ENCODE measurements at regions not wholly inside any gene's neighbourhood (a gene's known extent, or its start where the extent isn't known, plus 50 kb on each side); places are given as distances from the start of the nearest gene placed in this dataset.

DNA sequence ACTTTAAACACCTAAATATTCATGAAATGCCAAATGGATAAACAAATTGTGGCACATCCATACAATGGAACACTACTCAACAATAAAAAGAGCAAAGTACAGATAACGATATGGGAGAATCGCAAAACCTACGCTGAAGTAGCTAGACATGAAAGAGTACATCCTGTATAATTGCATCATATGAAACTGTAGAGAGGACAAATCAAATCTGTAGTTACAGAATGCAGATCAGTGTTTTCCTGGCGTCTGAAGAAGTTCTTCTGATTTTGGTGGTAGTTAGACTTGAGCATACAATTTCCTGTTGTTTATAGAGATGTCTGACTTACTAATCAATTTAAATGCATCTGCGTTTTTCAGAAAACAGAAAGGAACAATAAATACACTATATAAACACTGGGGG lies 394.4 kb downstream of the SOCS6 start:
- Histone ChIP-seq H3K4me1 (no peaks in the 10 kb centered on the region), H3K9me3 (no peaks in the 10 kb centered on the region), H3K27me3 (no peaks in the 10 kb centered on the region), H3K36me3 (replicated peaks in 1 of 2; ENCODE audit: insufficient read depth in 1 of 2, low read depth in 2 of 2) (no peaks in the 10 kb centered on the region), H3K4me3 (no peak overlapping the region), H3K27ac (no peak overlapping the region)
- ATAC-seq: no peak
- intact Hi-C loops (cut with DNase I): no loop called here
- WGBS, 2 donors: 51 to 54% methylated on average over 5 of the region's 5 CpGs
- DNase-seq: no peak
- TF ChIP-seq, protein P1, sequence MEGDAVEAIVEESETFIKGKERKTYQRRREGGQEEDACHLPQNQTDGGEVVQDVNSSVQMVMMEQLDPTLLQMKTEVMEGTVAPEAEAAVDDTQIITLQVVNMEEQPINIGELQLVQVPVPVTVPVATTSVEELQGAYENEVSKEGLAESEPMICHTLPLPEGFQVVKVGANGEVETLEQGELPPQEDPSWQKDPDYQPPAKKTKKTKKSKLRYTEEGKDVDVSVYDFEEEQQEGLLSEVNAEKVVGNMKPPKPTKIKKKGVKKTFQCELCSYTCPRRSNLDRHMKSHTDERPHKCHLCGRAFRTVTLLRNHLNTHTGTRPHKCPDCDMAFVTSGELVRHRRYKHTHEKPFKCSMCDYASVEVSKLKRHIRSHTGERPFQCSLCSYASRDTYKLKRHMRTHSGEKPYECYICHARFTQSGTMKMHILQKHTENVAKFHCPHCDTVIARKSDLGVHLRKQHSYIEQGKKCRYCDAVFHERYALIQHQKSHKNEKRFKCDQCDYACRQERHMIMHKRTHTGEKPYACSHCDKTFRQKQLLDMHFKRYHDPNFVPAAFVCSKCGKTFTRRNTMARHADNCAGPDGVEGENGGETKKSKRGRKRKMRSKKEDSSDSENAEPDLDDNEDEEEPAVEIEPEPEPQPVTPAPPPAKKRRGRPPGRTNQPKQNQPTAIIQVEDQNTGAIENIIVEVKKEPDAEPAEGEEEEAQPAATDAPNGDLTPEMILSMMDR (IDR thresholded peaks at IDR 0.05): no peak
- no peak for TF ChIP-seq POLR2A (IDR thresholded peaks at IDR 0.05)

- no peaks in the 10 kb centered on the region for H3K4me1 ChIP-seq
- H3K4me3 ChIP-seq: no peak overlapping the region
- ATAC-seq: no peak
- DNase-seq: no peak
- no peak for TF ChIP-seq POLR2A (IDR thresholded peaks at IDR 0.05)
- TF ChIP-seq, protein P1 (IDR thresholded peaks at IDR 0.05): no peak
- H3K36me3 ChIP-seq (replicated peaks in 1 of 2; ENCODE audit: insufficient read depth in 1 of 2, low read depth in 2 of 2): no peaks in the 10 kb centered on the region
- no peak overlapping the region for H3K27ac ChIP-seq
- H3K9me3 ChIP-seq: no peaks in the 10 kb centered on the region
- no peaks in the 10 kb centered on the region for H3K27me3 ChIP-seq
- 55 to 70% methylated on average over 3 of the region's 3 CpGs for WGBS, 2 donors
- intact Hi-C loops (cut with DNase I): no loop called here
Observed at GRCh38 chr18:70674896-70675295, 386.1 kb downstream of the SOCS6 start.

GRCh38 chr18:70673831-70674230 lies 385.0 kb downstream of the SOCS6 start:
- Histone ChIP-seq H3K36me3 (replicated peaks in 1 of 2; ENCODE audit: insufficient read depth in 1 of 2, low read depth in 2 of 2) (no peaks in the 10 kb centered on the region), H3K27ac (no peak overlapping the region), H3K27me3 (no peaks in the 10 kb centered on the region), H3K4me3 (no peak overlapping the region), H3K9me3 (peaks cover 0 to 7% (median 0%) of the 10 kb centered on the region in 3 donors), H3K4me1 (no peaks in the 10 kb centered on the region)
- WGBS, 2 donors: 59 to 63% methylated on average over 6 of the region's 6 CpGs
- ATAC-seq: no peak
- DNase-seq: no peak
- intact Hi-C loops (cut with DNase I): no loop called here
- TF ChIP-seq POLR2A (IDR thresholded peaks at IDR 0.05): no peak
- TF ChIP-seq, protein P1 (IDR thresholded peaks at IDR 0.05): no peak

GRCh38 chr18:70672581-70672980 lies 383.7 kb downstream of the SOCS6 start:
- 57 to 66% methylated on average over 5 of the region's 5 CpGs for WGBS, 2 donors
- H3K4me3 ChIP-seq: no peak overlapping the region
- no peak for TF ChIP-seq POLR2A (IDR thresholded peaks at IDR 0.05)
- TF ChIP-seq, protein P1 (IDR thresholded peaks at IDR 0.05): no peak
- H3K27me3 ChIP-seq: no peaks in the 10 kb centered on the region
- DNase-seq (no peak), ATAC-seq (no peak)
- intact Hi-C loops (cut with DNase I): no loop called here
- no peak overlapping the region for H3K27ac ChIP-seq
- no peaks in the 10 kb centered on the region for H3K4me1 ChIP-seq
- H3K9me3 ChIP-seq: peaks cover 0 to 7% (median 0%) of the 10 kb centered on the region in 3 donors
- H3K36me3 ChIP-seq (replicated peaks in 1 of 2; ENCODE audit: insufficient read depth in 1 of 2, low read depth in 2 of 2): no peaks in the 10 kb centered on the region

DNA sequence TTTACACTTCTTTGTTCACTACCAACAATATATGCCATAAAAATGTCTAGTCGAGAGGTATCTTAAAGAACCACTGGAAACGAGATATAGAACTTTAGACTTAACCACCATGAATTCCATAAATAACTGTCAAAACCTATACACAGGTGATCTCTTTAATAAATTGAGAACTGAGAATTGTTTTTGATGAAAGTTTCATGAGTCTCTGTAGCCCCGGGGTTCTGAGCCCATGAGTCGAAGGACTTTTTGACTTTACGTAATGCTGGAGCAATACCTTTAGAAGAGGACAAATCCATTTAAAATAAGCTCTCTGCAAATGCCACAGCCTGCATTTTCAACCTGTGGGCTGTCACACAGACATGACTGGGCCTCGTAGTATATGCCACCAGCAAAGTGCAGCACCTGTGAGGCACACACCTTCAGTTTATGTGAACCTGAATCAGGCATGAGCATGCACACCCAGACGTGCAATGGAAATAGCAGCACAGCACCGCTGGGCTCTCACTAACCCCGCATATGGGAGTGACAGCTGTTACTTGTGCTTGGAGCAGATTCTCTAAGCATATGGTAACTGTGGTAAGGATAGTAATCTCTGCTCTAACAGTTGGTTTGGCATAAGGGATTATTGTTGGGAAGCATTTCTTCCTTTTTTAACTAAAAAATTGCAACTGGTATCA lies 383.2 kb downstream of the SOCS6 start:
- no peak overlapping the region for H3K27ac ChIP-seq
- no peak for TF ChIP-seq POLR2A (IDR thresholded peaks at IDR 0.05)
- TF ChIP-seq, protein P1 (IDR thresholded peaks at IDR 0.05): no peak
- no peak for DNase-seq
- 70 to 80% methylated on average over 9 of the region's 9 CpGs for WGBS, 2 donors
- H3K4me1 ChIP-seq: no peaks in the 10 kb centered on the region
- intact Hi-C loops (cut with DNase I): no loop called here
- no peak for ATAC-seq
- no peak overlapping the region for H3K4me3 ChIP-seq
- H3K9me3 ChIP-seq: peaks cover 0 to 7% (median 0%) of the 10 kb centered on the region in 3 donors
- H3K27me3 ChIP-seq: no peaks in the 10 kb centered on the region
- no peaks in the 10 kb centered on the region for H3K36me3 ChIP-seq (replicated peaks in 1 of 2; ENCODE audit: insufficient read depth in 1 of 2, low read depth in 2 of 2)
